Testis (tissue), 2 donors: ENCODE measurements at regions not wholly inside any gene's neighbourhood (a gene's known extent, or its start where the extent isn't known, plus 50 kb on each side); places are given as distances from the start of the nearest gene placed in this dataset.

Experiments used
- CTCF ChIP-seq, 3 experiments: fragments of 450-650 bp in 2 of 3; fragments of 200-600 bp in 1 of 3; sonication (generic) in 1 of 3; IDR thresholded peaks; one replicate each; pipeline ENCODE4 v1.5.1; 2016 to 2019; ENCODE audit warnings: antibody characterized with exemption in 3 of 3, mild to moderate bottlenecking in 2 of 3, moderate library complexity in 1 of 3
- POLR2A ChIP-seq: fragments of 450-650 bp; IDR thresholded peaks from one replicate; pipeline ENCODE4 v1.6.1; 2017; ENCODE audit warnings: antibody characterized with exemption, mild to moderate bottlenecking, moderate library complexity

- TF ChIP-seq CTCF (IDR thresholded peaks at IDR 0.05) (no peak), POLR2A (no peak)
These were observed 248.5 kb upstream of the ID2 start for GRCh38 chr2:8433390-8433789.
